VCaP (cell line): ENCODE measurements at regions not wholly inside any gene's neighbourhood (a gene's known extent, or its start where the extent isn't known, plus 50 kb on each side); places are given as distances from the start of the nearest gene placed in this dataset.

ENCODE experiments used
- H3K27ac ChIP-seq: fragments of 450-650 bp; 2 replicates; pipeline ENCODE4 v1.5.1; 2017
- CTCF ChIP-seq: fragments of 450-650 bp; conservative IDR thresholded peaks from 2 replicates; pipeline ENCODE4 v1.5.1; 2017; ENCODE audit warnings: mild to moderate bottlenecking, moderate library complexity

- TF ChIP-seq CTCF = no peak
- no peak overlapping the region for H3K27ac ChIP-seq
These were observed 310.5 kb upstream of the C2CD4B start for GRCh38 chr15:62475591-62475990.

- H3K27ac ChIP-seq = no peak overlapping the region
- TF ChIP-seq CTCF = no peak
These were observed 311.1 kb upstream of the C2CD4B start for GRCh38 chr15:62476163-62476562.

GRCh38 chr15:62477929-62478328, 312.8 kb upstream of the C2CD4B start:
- H3K27ac ChIP-seq = no peak overlapping the region
- no peak for TF ChIP-seq CTCF

- no peak for TF ChIP-seq CTCF
- no peak overlapping the region for H3K27ac ChIP-seq
These were observed 317.8 kb upstream of the C2CD4B start for GRCh38 chr15:62482785-62483429.

GRCh38 chr15:62483814-62484213, 318.7 kb upstream of the C2CD4B start:
- TF ChIP-seq CTCF = no peak
- H3K27ac ChIP-seq = no peak overlapping the region

DNA sequence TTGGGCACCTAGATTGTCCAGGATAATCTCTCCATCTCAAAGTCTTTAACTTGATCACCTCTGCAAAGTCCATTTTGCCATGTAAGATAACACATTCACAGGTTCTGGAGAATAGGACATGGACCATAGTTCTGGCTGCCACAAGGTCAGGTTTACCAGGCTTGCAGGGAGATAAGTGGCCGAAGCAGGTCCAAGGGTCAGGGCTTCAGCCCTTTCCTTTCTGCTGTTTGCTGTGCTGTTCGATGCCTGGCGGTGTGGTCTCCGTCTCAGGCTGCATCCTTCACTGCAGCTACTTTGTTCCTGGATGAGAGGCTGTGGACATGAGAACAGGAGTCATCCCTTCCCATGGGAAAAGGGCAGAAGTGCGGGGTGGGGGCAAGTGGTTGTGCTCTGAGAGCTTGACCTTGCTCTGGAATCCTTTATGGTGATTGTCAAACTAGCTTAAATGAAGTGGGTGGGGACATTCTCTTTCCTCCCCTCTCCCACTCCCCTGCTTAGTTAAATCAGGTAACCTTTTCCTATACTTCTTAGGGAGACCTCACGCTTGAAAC, 320.2 kb upstream of the C2CD4B start:
- no peak for TF ChIP-seq CTCF
- no peak overlapping the region for H3K27ac ChIP-seq

GRCh38 chr15:62486041-62486440, 321.0 kb upstream of the C2CD4B start:
- H3K27ac ChIP-seq = no peak overlapping the region
- no peak for TF ChIP-seq CTCF
